Neuronal stem cell (in vitro differentiated cells): ENCODE measurements at regions not wholly inside any gene's neighbourhood (a gene's known extent, or its start where the extent isn't known, plus 50 kb on each side); places are given as distances from the start of the nearest gene placed in this dataset. TPM values are rescaled to one million over a fixed set of nuclear protein-coding genes. Genes with fewer than 3 reads are reported as not detected.

Source experiments
- DNase-seq: peaks from one replicate; pipeline ENCODE4 v3.0.0-alpha.2; 2013; ENCODE audit warnings: low spot score
- H2AFZ ChIP-seq: one replicate; pipeline ENCODE4 v1.6.1; 2013; ENCODE audit warnings: mild to moderate bottlenecking, low read length, inconsistent platforms
- H2AK5ac ChIP-seq: 2 replicates; pipeline ENCODE4 v1.6.1; 2013; ENCODE audit warnings: low read depth, mild to moderate bottlenecking, inconsistent platforms, low read length, moderate library complexity, mixed read lengths
- H2BK120ac ChIP-seq: 2 replicates; pipeline ENCODE4 v1.6.1; 2013; ENCODE audit warnings: low read depth, mild to moderate bottlenecking, inconsistent platforms, low read length, moderate library complexity, mixed read lengths
- H2BK12ac ChIP-seq: one replicate; pipeline ENCODE4 v1.6.1; 2013; ENCODE audit warnings: low read length, inconsistent platforms
- H2BK15ac ChIP-seq: 2 replicates; pipeline ENCODE4 v1.6.1; 2013; ENCODE audit warnings: mild to moderate bottlenecking, low read length, inconsistent platforms, mixed read lengths
- H2BK5ac ChIP-seq: one replicate; pipeline ENCODE4 v1.6.1; 2013; ENCODE audit warnings: inconsistent platforms, mild to moderate bottlenecking, low read length, moderate library complexity
- H3K14ac ChIP-seq: one replicate; pipeline ENCODE4 v1.6.1; 2013; ENCODE audit warnings: low read length, inconsistent platforms
- H3K18ac ChIP-seq: 2 replicates; pipeline ENCODE4 v1.6.1; 2013; ENCODE audit warnings: low read length, inconsistent platforms
- H3K23ac ChIP-seq: 2 replicates; pipeline ENCODE4 v1.6.1; 2013; ENCODE audit warnings: low read depth, mild to moderate bottlenecking, mixed read lengths, low read length, inconsistent platforms; ENCODE audit not compliant: poor library complexity
- H3K27ac ChIP-seq: replicated peaks from 3 replicates; pipeline ENCODE4 v1.5.1; 2013; ENCODE audit warnings: low read length, inconsistent platforms
- H3K27me3 ChIP-seq, 3 experiments: 2 replicates each; pipeline ENCODE4 v1.6.1; 2013; ENCODE audit warnings: low read length in 3 of 3, mild to moderate bottlenecking in 2 of 3, inconsistent platforms in 1 of 3, low read depth in 1 of 3, mixed read lengths in 1 of 3, moderate library complexity in 1 of 3; ENCODE audit not compliant: control insufficient read depth in 3 of 3, insufficient read depth in 3 of 3
- H3K36me3 ChIP-seq, 2 donors: replicated peaks in 1 of 2; 2 replicates each; pipeline ENCODE4 v1.6.1; 2013; ENCODE audit warnings: low read length in 2 of 2; ENCODE audit not compliant: control insufficient read depth in 2 of 2, insufficient read depth in 2 of 2
- H3K4ac ChIP-seq: 2 replicates; pipeline ENCODE4 v1.6.1; 2013; ENCODE audit warnings: inconsistent platforms, mild to moderate bottlenecking, low read length, moderate library complexity
- H3K4me1 ChIP-seq, 2 donors: 1 replicate in 1 of 2; 2 replicates in 1 of 2; pipeline ENCODE4 v1.6.1; 2013; ENCODE audit warnings: low read length in 2 of 2, low read depth in 1 of 2; ENCODE audit not compliant: control insufficient read depth in 2 of 2, insufficient read depth in 1 of 2
- H3K4me2 ChIP-seq: one replicate; pipeline ENCODE4 v1.6.1; 2013; ENCODE audit warnings: mild to moderate bottlenecking, low read length, inconsistent platforms; ENCODE audit not compliant: insufficient read depth, poor library complexity, severe bottlenecking
- H3K4me3 ChIP-seq, 2 donors: 2 replicates each; pipeline ENCODE4 v1.5.1; 2013; ENCODE audit warnings: low read length in 2 of 2, mild to moderate bottlenecking in 2 of 2, inconsistent platforms in 1 of 2, moderate library complexity in 1 of 2
- H3K79me1 ChIP-seq: one replicate; pipeline ENCODE4 v1.6.1; 2013; ENCODE audit warnings: low read depth, mild to moderate bottlenecking, inconsistent platforms, low read length, moderate library complexity
- H3K9ac ChIP-seq: one replicate; pipeline ENCODE4 v1.6.1; 2013; ENCODE audit warnings: mild to moderate bottlenecking, low read depth, low read length, inconsistent platforms; ENCODE audit not compliant: poor library complexity
- H3K9me3 ChIP-seq, 2 donors: replicated peaks in 1 of 2; 2 replicates each; pipeline versions ENCODE3 to v1.6.1; 2013; ENCODE audit warnings: low read length in 2 of 2, mild to moderate bottlenecking in 2 of 2, inconsistent platforms in 1 of 2, low read depth in 1 of 2, mixed read lengths in 1 of 2, moderate library complexity in 1 of 2; ENCODE audit not compliant: control insufficient read depth in 2 of 2, insufficient read depth in 1 of 2
- H4K8ac ChIP-seq: one replicate; pipeline ENCODE4 v1.6.1; 2013; ENCODE audit warnings: low read depth, mild to moderate bottlenecking, inconsistent platforms, low read length, moderate library complexity
- H4K91ac ChIP-seq: one replicate; pipeline ENCODE4 v1.6.1; 2013; ENCODE audit warnings: low read length, low read depth, mild to moderate bottlenecking, inconsistent platforms; ENCODE audit not compliant: poor library complexity
- WGBS, 2 donors: extraction: QIAGEN DNeasy Blood & Tissue Kit; methylation state at CpG; one replicate each; pipeline ENCODE4 v1.1.7; 2013; ENCODE audit warnings: missing lambda C conversion rate in 2 of 2, mixed read lengths in 1 of 2; ENCODE audit not compliant: insufficient read length in 2 of 2, insufficient replicate concordance in 1 of 2; ENCODE audit errors: extremely low coverage in 2 of 2; 5-methylcytosine and 5-hydroxymethylcytosine counted together
- small RNA-seq: library from polyadenylated mRNA; stranded (forward); fragments of <200 nt; extraction: miRNeasy Mini kit (QIAGEN cat#:217004); gene quantifications from one replicate; pipeline ENCODE3, GENCODE V24; 2013; ENCODE audit not compliant: insufficient read depth

DNA sequence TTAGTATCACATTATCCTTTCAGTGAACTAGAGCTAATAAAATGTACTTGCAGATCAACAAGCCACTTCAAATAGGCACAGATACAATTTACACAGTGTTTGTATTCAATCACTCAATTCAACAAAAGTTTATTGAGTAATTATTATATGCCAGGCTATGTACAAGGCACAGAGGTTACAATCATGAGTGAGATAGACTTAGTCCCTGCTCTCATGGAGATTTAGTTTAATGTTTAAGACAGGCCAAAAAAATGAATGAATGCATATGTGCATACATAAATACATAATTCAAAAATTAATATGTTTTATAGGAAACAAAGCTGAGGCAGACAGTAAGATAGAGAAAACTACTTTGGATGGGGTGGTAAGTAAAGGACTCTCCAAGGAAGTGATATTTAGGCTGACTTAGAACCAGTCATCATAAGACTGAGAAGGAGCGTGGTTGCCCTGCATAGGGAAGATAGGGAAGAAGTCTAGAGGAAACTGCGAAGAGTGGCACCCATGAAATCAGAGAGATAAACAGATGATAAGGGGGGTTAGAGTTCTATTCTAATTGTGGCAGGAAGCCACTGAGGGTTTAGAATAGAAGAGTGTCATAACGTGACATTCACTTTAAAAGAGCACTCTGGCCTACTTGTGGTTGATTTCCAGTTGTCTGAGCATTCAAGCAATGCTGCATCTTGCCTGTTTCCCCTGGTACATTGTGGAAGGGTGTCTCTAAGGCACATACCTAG lies 49.7 kb upstream of the GRAMD2B start:
- no peak overlapping the region for H3K18ac ChIP-seq
- no peak overlapping the region for H3K9ac ChIP-seq
- no peak for DNase-seq
- no peak overlapping the region for H2BK5ac ChIP-seq
- H3K14ac ChIP-seq, result no peak overlapping the region
- no peak overlapping the region for H3K23ac ChIP-seq
- H4K8ac ChIP-seq, result no peak overlapping the region
- H3K36me3 ChIP-seq, result no peaks in the 10 kb centered on the region
- no peak overlapping the region for H3K4ac ChIP-seq
- H2AFZ ChIP-seq, result peak overlapping the region; percentile 27
- H3K27ac ChIP-seq, result no peak overlapping the region
- H3K9me3 ChIP-seq, result no peaks in the 10 kb centered on the region
- H3K4me1 ChIP-seq, result peaks cover 12 to 14% of the 10 kb centered on the region in 2 donors
- H3K4me2 ChIP-seq, result no peak overlapping the region
- no peaks in the 10 kb centered on the region for H3K27me3 ChIP-seq
- H4K91ac ChIP-seq, result no peak overlapping the region
- H2BK120ac ChIP-seq, result no peak overlapping the region
- no peak overlapping the region for H2BK12ac ChIP-seq
- no peak overlapping the region for H2AK5ac ChIP-seq
- WGBS, 2 donors, result no CpG with 5 or more reads among the region's 3 CpGs
- no peaks in the 10 kb centered on the region for H3K79me1 ChIP-seq
- no peak overlapping the region for H2BK15ac ChIP-seq
- H3K4me3 ChIP-seq, result no peak overlapping the region

Small RNA genes in the stretch of these regions (small RNA-seq; reads per million reads assigned to genes)
- gene HMGB1P22 (not detected), gene RN7SKP117 (not detected)
